OCI-M1 (cell line): ENCODE measurements at regions not wholly inside any gene's neighbourhood (a gene's known extent, or its start where the extent isn't known, plus 50 kb on each side); places are given as distances from the start of the nearest gene placed in this dataset.
A peak's percentile ranks its signal among the peaks of the same experiment; 100 is the strongest.
"Not testable (repeated sequence)": the region's sequence is repeated elsewhere in the genome, so short reads cannot be mapped to it uniquely, and the experiment has no call there.

ENCODE experiments used
- DNase-seq: peaks from one replicate; lab custom pipeline; 2025; lab: John Stamatoyannopoulos, UW

DNA sequence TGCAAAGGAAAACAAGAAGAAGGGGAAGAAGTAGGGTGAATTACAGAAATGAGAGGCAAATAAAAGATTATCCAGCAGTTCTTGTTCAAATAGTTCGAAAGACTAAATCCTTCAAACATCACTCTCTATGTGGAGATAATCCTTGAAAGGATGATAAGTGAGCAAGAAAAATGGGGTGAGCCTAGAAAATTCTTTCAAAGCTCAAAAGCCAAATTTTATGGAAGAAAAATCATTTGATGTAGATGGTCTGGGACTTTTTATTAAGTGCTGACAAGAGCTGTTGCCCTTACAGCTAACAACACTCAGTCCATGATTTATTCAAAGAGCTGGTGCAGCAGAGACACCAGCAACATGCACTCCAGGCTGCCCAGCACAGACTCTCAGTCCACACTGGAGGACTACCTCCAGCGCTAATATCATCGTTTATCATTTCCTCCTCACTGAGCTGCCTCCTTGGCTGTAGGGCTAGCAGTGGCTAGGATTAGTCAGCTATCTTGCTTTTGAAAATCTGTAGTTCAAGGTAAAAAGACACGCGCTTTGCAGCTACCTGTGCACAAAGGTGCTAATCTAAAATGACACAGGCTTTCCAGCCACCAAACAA is 264.8 kb upstream of the KIF2A start:
- no peak for DNase-seq

DNA sequence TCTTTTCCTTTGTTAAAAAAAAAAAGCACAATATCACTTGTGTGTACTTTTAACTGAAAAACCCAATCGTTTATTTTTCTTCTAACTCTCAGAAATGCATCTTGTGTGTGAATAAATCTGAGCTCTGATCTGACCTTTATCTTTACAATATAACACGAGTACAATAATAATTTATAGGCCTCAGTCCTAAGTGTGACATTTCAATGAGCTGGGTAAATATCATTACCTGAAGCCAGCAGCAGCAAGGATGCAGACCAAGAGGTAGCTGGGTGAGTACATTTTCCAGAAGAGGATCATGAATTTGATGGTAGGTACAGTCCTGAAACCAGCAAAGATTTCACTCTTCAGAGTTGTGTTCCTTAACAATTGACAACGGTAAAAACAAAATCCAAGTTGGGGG is 264.0 kb upstream of the KIF2A start:
- DNase-seq, result no peak

DNA sequence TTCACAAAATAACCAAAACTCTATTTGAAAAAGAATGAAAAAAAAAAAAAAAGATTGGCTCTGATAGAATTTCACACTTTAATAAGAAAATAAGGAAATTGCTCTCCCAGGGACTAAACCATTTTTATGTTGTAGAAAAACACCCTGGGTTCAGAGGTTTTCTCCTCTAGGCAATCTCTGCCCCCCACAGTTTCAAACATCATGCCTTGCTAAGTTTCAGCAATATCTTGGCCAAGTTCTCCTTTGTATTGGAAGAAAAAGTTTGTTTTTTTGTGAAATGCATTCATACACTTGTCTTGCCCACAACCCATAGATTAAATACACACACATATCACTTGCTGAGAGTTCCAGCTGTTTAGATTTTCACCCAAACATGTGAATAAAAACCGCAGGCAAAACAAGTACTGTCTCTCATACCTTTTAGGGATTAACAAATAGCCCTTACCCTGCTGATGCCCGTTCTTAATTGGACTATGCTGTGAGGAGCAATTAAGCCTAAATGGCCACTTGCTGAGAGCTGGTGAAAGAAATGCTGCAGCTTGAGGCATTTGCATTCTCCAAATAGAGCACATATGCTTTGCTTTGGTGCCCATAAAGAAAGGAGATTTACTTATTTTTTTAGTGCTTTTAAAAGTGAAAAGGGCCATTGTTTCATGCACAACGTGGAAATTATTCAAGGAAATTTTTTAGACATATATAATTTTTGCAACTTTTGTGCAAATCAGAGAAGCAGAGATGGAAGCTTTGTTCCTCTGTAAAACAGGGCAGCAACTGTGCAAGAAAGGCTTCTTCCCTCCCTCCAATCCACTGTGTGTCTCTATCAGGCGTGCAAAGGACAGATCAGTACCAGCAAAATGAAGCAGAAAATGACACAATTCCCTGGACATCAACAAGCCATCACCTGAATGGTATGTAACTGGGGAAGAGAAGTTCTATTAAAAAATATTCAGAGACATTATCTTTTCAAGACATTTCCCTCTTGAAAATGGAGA is 262.4 kb upstream of the KIF2A start:
- DNase-seq, result no peak

DNA sequence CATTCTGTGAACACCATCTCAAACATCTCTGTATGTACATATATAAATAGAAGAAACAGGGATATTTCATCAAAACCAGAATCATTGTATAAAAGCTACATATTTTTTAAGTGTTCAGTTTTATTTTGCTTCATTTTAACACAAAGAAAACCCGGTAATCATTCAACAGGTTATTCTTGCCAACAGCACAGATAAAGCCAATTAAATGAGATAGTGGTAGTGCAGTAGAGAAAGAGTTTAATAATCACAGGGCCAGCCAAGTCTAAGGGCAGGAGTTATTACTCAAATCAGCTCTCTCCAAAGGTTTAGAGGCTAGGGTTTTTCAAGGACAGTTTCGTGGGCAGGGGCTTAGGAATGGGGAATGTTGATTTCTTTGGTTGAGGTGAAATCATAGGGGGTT is 261.0 kb upstream of the KIF2A start:
- no peak for DNase-seq

DNA sequence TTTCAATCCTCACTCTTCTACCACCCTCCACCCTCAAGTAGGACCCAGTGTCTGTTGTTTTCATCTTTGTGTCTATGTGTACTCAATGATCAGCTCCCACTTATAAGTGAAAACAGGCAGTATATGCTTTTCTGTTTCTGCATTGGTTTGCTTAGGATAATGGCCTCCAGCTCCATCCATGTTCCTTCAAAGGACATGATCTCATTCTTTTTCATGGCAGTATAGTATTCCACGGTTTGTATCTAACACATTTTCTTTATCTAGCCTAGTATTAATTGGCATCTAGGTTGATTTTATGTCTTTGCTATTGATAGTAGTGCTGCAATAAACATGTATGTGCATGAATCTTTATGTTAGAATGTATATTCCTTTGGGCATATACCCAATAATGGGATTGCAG is 259.8 kb upstream of the KIF2A start:
- DNase-seq, result no peak

DNA sequence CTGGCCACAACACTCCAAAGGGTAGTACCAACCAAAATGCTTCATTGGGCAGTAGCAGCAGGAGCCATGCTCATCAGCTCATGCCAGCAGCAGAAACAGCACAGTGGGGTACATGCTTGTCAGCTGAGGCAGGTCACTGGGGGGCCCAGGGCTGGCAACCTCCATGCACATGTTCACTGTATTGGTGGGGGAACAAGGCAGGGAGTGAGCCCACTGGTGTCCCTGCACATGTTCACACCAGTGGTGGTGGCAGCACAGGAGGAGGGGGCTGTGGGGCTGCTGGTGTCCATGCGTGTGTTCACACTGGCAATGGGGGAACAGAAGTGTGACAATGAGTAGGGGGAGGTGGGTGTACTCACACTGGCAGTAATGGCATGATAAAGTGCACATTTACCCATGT is 254.3 kb upstream of the KIF2A start:
- no peak for DNase-seq

DNA sequence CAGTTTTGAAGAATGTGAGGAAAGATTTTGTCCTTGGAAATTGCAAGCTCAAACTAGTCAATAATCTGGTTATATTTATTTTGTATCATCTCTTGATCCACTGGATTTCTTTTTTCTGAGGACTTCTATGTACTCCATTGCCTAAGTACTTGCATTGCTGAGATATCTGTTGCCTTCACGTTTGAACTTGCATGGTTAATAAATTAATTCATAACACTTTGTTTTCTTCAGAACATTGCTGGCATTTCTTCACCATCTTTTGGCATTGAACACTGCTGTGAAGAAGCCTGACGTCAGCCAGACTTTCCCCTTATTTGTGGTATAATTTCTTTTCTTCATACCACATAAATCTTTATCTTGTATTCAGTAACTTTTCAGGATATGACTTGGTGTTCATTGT is 246.0 kb upstream of the KIF2A start:
- no peak for DNase-seq

DNA sequence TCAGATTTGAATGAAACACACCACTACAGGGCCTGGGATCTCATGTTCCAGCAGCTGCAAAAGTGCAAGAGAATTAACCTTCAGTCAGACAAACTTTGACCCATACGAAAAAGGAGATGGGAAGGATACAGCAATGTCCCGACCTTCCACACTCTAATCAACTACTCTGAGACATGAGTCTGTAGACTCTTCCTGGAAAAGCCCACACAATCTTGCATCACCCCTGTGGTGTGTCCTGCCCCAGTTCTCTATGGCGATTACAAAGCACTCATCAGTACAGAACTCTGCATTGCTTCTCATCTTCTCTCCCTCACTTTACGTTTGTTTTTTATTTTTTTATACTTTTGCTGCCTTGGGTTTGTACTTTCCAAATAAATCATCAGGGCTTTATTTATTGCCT is 241.0 kb upstream of the KIF2A start:
- peak; percentile 82 for DNase-seq

DNA sequence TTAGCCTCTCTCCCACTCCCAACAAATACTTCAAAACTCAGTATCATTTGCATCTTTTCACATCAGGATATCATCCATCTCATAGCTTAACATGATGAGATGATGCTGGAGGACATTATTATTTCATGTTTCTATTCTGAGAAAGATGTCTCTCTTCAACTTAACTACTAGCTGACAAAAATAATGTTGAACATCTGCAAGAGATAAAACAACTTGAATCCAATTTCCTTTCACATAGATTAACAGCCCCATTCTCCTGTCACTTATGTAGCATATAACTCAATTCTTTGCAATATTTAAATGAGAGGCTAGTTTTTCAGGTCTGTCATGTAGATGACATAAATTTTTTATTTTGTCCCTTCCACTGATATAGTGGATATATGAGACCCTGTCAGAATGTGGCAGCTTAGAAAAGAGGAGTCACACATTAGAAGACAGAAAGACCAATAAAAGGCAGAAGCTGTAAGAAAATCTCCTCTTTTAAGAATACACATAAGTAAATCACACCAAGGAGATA is 239.2 kb upstream of the KIF2A start:
- DNase-seq, result no peak

DNA sequence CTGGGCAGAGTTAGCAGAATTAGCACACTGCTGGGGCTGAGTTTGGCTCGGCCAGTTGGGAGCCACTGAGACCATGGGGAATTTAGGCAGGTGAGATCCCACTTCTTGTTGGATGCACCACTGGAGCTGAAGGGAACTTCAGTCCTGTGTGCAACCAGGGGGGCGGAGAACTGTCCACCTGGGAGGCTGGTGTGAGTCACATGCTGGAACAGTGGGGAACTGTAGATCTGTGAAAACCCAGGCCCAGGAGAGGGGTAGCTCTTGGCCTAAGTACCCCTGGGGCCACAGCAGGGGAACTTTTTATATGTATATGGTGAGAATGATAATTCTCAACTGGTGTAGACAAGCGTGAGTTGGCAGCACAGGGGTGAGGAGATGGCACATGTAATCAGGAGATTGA is 237.5 kb upstream of the KIF2A start:
- DNase-seq, result no peak

DNA sequence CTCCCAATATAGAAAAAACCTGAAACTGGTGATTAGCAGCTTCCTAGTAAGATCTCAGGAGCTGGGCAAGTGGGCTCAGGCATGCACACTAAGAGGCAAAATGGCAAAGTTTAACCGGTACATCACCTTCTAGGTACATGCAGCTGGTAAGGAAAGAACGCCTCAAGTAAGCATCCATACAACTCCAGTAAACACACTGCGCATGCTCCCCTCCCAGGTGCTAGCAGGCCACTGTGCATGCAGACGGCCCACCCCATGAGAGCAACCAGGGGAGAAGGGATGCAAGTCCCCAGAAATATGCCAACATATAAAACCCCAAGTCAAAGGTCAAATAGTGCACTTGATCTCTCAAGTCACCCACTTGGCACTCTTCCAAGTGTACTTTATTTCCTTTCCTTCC is 228.6 kb upstream of the KIF2A start:
- DNase-seq, result no peak

DNA sequence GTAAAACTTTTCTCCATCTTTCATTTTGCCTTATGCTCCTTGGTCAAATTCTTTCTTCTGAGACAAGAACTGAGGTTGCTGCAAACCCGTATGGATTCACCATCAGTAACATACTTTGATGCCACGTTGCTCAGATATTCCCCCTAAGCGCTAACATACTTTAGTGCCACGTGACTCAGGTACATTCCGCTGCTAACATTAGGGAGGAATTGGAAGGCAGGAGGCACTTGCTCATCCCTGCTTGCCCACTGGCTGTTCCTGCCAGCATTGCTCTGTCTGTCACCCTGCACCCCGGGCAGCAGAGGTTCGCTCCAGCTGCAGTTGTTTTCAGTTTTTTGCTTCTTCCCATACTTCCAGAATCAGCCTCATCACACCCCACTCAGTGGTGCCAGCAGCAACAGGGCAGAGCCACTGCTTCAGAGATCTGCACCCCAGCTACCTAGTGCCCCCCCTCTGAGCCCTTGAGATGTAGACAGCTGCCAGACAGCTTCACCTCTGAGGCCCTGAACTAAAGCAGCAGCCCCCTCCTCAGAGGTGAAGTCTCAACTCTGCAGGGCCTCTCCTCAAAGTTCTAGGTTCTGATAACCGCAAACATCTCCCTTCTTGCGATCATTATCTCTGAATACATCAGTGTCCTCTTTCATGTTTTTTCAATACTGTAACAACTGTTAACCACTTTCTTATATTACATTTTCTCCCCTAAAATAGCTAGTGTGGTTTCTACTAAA is 228.0 kb upstream of the KIF2A start:
- DNase-seq, result no peak

DNA sequence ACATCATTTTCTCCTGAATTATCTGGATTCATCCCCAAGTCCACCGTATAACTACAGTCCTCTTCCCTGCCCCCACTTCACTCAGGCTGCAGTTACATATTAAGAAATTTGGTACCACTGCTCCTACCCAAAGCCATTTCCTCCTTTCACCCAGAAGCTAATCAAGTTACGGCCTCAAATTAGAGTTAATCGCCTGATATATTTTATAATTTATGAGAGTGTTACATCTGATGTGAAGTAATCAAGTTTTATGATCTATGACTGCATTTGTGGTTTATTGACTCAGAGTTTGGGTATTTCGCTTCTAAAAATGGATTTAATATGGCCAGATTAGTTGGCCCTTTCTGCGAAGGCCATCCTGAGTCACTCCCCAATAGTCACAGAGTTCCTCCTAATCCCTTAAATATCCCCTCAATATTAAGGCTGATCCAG is 223.6 kb upstream of the KIF2A start:
- DNase-seq, result no peak

DNA sequence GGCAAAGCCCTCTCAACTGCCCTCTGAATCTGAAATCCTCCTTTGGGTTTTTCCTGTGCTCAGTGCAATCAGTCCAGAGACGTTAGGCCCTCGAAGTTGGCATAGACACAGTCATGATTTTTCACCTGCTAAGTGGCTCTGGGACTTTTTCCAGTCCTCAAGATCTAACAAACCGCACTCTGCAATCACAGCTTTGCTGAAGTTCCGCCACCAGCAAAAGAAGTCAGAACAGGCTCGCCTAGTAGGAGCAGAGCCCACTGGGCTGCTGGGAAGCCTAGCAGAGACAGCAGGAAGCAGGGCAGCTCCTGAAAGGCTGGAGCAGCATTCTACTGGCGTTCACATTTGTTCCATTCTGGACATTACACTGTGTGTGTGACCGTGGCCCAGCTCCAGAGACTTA is 222.8 kb upstream of the KIF2A start:
- DNase-seq, result no peak

DNA sequence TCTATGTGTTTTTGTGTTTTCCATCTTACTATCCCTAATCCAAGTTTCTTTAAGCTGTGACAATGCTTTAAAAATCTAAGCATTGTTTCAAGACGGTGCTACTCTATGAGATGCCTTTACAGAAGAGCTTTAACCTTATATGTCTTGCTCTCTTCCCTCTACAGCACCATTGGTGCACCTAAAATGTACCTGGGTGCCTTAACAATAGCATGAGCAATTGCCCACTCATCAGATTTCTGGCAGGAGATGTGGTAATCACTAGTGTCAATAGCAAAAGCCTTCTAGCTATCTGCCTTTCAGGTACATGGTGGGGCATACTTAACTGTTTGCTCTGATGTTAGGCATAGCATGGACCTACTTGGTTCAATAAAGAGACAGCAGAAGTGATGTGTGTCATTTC is 222.3 kb upstream of the KIF2A start:
- no peak for DNase-seq

DNA sequence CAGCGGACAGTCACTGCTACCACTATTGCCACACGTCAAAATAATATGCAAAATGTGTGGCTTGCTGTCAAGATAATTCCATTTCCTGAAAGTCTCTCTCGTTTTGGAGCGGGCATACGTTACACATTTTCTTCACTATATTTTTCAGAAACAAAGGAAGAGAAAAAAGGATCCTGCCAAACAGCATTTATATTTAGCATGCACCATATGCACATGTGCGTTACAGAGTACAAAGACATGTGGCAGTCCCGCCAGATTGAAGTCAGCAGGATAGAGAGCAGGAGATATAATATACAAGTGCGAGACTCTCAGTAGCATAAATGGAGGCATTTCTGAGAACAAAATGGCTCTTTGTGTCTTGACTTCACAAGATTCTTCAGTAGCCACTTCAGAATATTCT is 221.6 kb upstream of the KIF2A start:
- no peak for DNase-seq

DNA sequence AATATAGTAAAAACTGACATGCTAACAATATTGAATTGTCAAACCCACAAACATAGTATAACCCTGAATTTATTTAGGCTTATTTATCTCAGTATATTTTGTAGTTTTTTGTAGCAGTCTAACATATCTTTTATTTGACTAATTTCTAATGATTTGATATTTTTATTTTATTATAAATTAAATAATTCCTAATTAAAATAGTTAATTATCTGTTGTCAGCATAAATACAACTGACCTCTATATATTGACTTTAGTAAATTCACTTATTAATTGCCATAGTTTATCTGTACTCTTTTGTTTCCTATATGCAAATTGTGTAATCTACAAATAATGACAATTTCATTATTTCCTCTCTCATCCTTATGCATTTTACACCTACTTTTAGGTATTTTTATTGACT is 215.1 kb upstream of the KIF2A start:
- DNase-seq, result no peak

DNA sequence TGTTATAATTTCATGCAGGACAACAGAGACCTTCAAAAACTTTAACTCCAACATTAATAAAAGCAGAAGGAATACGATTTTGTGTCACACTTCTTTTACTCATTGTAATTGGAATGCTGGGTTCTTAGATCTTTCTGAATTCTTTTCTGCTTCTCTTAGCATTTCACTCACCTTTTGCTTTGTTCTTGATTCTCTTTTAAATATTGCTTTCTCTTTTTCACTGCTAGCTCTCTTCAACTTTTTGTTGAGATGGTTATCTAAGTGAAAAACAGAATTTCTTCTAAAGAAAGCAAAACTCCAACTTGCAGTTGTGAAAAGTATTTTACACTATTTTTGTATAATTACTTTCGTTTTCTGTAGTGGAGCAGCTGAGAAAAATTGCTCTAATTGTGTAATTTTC is 212.6 kb upstream of the KIF2A start:
- peak; percentile 31 for DNase-seq

DNA sequence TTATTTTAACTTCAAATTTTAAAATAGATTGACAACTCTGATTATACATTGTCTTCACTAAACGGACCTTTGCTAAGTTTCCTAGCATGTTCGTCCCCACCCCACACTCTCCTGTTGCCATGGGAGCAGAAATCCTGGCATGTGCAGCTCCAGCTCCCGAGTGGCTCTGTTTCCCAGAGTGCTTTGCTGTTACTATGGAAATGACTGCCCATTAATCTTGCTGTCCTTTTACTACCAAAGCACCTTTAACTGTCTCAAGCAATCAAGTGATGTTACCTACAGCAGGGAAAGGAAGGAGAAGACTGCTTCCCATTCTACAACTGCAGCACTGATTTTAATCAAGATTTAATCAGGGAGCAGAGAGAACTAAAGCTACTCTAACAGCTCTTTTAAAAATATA is 212.0 kb upstream of the KIF2A start:
- DNase-seq, result peak; percentile 36

DNA sequence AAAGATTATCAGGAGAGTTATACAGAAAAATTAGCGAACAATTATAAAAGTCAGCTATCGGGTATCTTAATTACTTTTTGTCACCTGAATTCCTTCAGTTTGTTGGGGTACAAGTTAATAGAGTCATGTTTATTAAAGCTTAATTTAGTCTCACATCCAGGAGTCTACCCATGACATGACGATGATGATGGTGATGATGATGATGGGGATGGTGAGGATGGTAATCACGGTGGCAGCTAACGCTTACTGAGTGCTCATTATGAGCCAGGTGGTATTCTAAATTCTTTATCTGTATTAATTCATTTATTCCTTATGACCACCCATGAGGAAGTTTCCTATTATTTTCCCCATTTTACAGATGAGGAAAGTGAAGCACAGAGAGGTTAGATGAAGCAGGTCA is 208.6 kb upstream of the KIF2A start:
- DNase-seq, result no peak

DNA sequence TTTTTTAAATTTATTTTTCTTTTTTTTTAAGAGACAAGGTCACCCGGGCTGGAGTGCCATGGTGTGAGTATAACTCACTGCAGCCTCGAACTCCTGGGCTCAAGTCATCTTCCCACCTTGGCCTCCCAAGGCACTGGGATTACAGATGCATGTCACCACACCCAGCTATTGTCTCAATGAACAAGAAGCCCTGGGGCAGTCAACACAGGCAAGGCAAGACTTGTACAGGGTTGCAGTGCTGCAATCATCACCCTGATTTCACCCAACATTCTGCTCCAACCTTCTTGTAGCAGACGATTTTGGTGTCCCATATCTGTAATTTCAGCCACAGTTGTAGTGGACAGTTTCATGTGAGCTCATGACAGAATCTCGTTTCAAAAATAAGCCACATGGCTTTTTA is 205.8 kb upstream of the KIF2A start:
- DNase-seq, result no peak

DNA sequence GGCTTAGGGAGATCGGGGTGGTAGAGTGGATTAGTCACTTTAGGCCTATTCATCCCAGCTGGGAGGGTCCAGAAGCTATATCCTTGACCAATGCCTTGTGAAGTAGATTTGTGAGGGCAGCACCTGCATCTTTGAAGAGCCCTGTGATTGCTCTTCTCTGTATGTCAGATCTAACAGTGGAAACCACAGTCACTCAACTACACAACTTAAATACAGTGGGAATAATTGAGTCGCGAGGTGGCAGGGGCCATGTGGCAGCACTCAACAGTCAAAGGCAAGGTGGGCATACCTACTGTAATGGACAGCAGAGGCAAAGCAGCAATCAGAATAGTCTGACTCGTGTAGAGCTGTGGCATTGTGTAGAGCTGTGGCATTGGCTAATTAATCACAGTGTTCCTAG is 202.1 kb upstream of the KIF2A start:
- not testable (repeated sequence) for DNase-seq

DNA sequence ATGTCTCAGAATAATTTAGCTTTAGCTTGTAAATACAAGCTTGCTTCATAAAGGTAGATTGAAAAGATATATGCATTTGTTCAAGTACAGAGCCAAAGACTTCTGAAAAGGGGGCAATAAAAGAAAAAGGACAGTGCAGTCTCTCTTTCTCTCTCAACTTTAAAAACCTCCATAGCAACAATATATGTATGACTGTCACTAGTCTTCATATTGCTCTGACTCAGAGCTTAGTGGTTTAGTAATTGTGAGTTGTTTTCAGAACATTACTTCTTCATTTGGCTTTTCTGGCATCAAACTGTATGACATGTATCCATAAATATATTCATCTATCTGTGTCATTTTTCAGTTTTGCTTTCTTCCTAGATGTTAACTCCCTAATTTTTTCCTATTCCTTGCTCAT is 194.6 kb upstream of the KIF2A start:
- no peak for DNase-seq
